SK-N-MC (cell line): ENCODE measurements at regions not wholly inside any gene's neighbourhood (a gene's known extent, or its start where the extent isn't known, plus 50 kb on each side); places are given as distances from the start of the nearest gene placed in this dataset.

Experiments used
- EZH2 ChIP-seq: fragments of 200-600 bp; sonication (generic); IDR thresholded peaks from one replicate; pipeline ENCODE4 v1.6.1; 2017; ENCODE audit warnings: antibody characterized with exemption
- FOXP2 ChIP-seq: optimal IDR thresholded peaks from 2 replicates; pipeline ENCODE3; 2011; ENCODE audit warnings: mild to moderate bottlenecking, moderate library complexity; ENCODE audit not compliant: insufficient read depth; ENCODE audit errors: extremely low read length, control extremely low read depth
- POLR2AphosphoS5 ChIP-seq: IDR thresholded peaks from 2 replicates; pipeline ENCODE4 v1.6.1; 2012; ENCODE audit warnings: mild to moderate bottlenecking, low read depth, low read length, borderline replicate concordance

DNA sequence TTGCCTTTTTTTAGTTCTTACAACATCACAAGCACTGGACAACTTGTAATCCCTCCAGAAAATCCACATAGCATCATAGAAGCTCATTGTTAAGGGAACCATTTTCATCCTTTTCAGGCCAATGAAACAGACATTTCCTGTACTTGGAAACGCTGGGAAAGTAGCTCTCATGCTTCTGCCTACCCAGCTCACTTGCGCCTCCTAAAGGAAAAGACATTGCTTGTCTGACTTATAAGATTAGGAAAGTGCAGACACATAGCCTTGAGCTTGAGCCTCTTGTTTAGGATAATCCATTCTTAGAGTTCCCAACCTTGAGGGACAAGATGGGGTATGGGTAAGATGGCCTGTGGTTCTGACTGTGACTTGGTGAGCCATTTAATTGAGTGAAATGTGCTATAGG, 589.5 kb downstream of the NOVA1 start:
- no peak for TF ChIP-seq EZH2
- no peak for TF ChIP-seq POLR2AphosphoS5
- TF ChIP-seq FOXP2, result no peak
